Astrocyte (in vitro differentiated cells and primary cell): ENCODE measurements at regions not wholly inside any gene's neighbourhood (a gene's known extent, or its start where the extent isn't known, plus 50 kb on each side); places are given as distances from the start of the nearest gene placed in this dataset.

Experiments
- CTCF ChIP-seq: IDR thresholded peaks from 2 replicates; pipeline ENCODE4 v1.5.1; 2011; ENCODE audit warnings: low read depth, mild to moderate bottlenecking, inconsistent platforms, low read length, moderate library complexity; ENCODE audit not compliant: insufficient read depth
- EZH2 ChIP-seq: IDR thresholded peaks from 2 replicates; pipeline ENCODE4 v1.6.1; 2012; ENCODE audit warnings: mild to moderate bottlenecking, low read length, inconsistent platforms; ENCODE audit not compliant: insufficient read depth

GRCh38 chr1:79976287-79976686, 969.8 kb upstream of the ADGRL4 start:
- no peak for TF ChIP-seq CTCF
- no peak for TF ChIP-seq EZH2
